SK-N-SH (cell line): ENCODE measurements at regions not wholly inside any gene's neighbourhood (a gene's known extent, or its start where the extent isn't known, plus 50 kb on each side); places are given as distances from the start of the nearest gene placed in this dataset.

Source experiments
- CTCF ChIA-PET: fragments of 300-600, 350-600 bp; formaldehyde crosslinking; extraction: SDS; loops from one replicate; lab custom pipeline; 2021; lab: Yijun Ruan, JAX
- POLR2A ChIA-PET: fragments of 350-600 bp; sonication (Branson Sonifier 250); formaldehyde crosslinking; extraction: SDS; loops from one replicate; lab custom pipeline; 2020; ENCODE audit warnings: antibody characterized with exemption, inconsistent platforms; lab: Yijun Ruan, JAX
- DNase-seq: peaks from one replicate; pipeline ENCODE4 v3.0.0; 2012
- H2AFZ ChIP-seq: fragments of 200-600 bp; sonication (generic); 2 replicates; pipeline ENCODE4 v1.8.1; 2016; ENCODE audit warnings: antibody characterized with exemption, mild to moderate bottlenecking, low read depth
- H3F3A ChIP-seq: fragments of 200-600 bp; sonication (generic); replicated peaks from 2 replicates; pipeline ENCODE3; 2016; ENCODE audit warnings: antibody characterized with exemption, mild to moderate bottlenecking; ENCODE audit not compliant: insufficient read depth
- H3K27ac ChIP-seq, 2 experiments: fragments of 200-500 bp in 1 of 2; fragments of 200-600 bp in 1 of 2; sonication (Bioruptor generic) in 1 of 2; sonication (generic), shearing (Covaris generic) in 1 of 2; 2 replicates each; pipeline versions ENCODE4 v1.5.1 to v1.6.1; 2014 to 2016; ENCODE audit warnings: low read depth in 2 of 2, inconsistent platforms in 1 of 2, low read length in 1 of 2, mild to moderate bottlenecking in 1 of 2, mixed read lengths in 1 of 2
- H3K27me3 ChIP-seq: fragments of 200-600 bp; sonication (generic), shearing (Covaris generic); 2 replicates; pipeline ENCODE4 v1.6.1; 2016; ENCODE audit warnings: mixed run types; ENCODE audit not compliant: insufficient read depth
- H3K36me3 ChIP-seq, 2 experiments: fragments of 200-500 bp in 1 of 2; fragments of 200-600 bp in 1 of 2; sonication (Bioruptor generic) in 1 of 2; sonication (generic) in 1 of 2; replicated peaks in 1 of 2; 2 replicates each; pipeline versions ENCODE3 to v1.5.1; 2014 to 2016; ENCODE audit warnings: low read length in 1 of 2, mild to moderate bottlenecking in 1 of 2; ENCODE audit not compliant: insufficient read depth in 2 of 2, control insufficient read depth in 1 of 2
- H3K4me1 ChIP-seq, 2 experiments: fragments of 200-500 bp in 1 of 2; fragments of 200-600 bp in 1 of 2; sonication (Bioruptor generic) in 1 of 2; sonication (generic), shearing (Covaris generic) in 1 of 2; 2 replicates each; pipeline versions ENCODE4 v1.5.1 to v1.6.1; 2014 to 2016; ENCODE audit warnings: low read depth in 1 of 2, low read length in 1 of 2, mixed run types in 1 of 2; ENCODE audit not compliant: insufficient read depth in 2 of 2, control insufficient read depth in 1 of 2
- H3K4me2 ChIP-seq: fragments of 200-600 bp; sonication (generic), shearing (Covaris generic); 2 replicates; pipeline ENCODE4 v1.6.1; 2017; ENCODE audit warnings: mixed run types
- H3K4me3 ChIP-seq, 2 experiments: fragments of 200-500 bp in 1 of 2; fragments of 200-600 bp in 1 of 2; sonication (Bioruptor generic) in 1 of 2; sonication (generic), shearing (Covaris generic) in 1 of 2; 2 replicates each; pipeline versions ENCODE4 v1.5.1 to v1.8.1; 2014 to 2016; ENCODE audit warnings: low read depth in 2 of 2, inconsistent platforms in 1 of 2, low read length in 1 of 2, mild to moderate bottlenecking in 1 of 2, mixed read lengths in 1 of 2, moderate library complexity in 1 of 2
- H3K79me2 ChIP-seq: fragments of 200-600 bp; sonication (generic); 2 replicates; pipeline ENCODE4 v1.8.1; 2017; ENCODE audit warnings: mild to moderate bottlenecking; ENCODE audit not compliant: insufficient read depth
- H3K9ac ChIP-seq: fragments of 200-600 bp; sonication (generic); 2 replicates; pipeline ENCODE4 v1.6.1; 2017; ENCODE audit warnings: mixed run types
- H3K9me2 ChIP-seq: fragments of 200-600 bp; sonication (generic); 2 replicates; pipeline ENCODE4 v1.6.1; 2017; ENCODE audit warnings: mixed run types
- H3K9me3 ChIP-seq: fragments of 200-600 bp; sonication (generic); 2 replicates; pipeline ENCODE4 v1.6.1; 2017; ENCODE audit warnings: mixed run types, mild to moderate bottlenecking, moderate library complexity
- H4K20me1 ChIP-seq: fragments of 200-600 bp; sonication (generic); 2 replicates; pipeline ENCODE4 v1.6.1; 2017; ENCODE audit warnings: mild to moderate bottlenecking, mixed run types; ENCODE audit not compliant: insufficient read depth
- CTCF ChIP-seq: fragments of 200-600 bp; sonication (generic); IDR thresholded peaks from 2 replicates; pipeline ENCODE4 v1.6.1; 2017; ENCODE audit warnings: antibody characterized with exemption, mild to moderate bottlenecking, moderate library complexity
- EP300 ChIP-seq, 2 experiments: IDR thresholded peaks; 2 replicates each; pipeline versions ENCODE4 v1.4.0 to v1.6.1; 2012; ENCODE audit warnings: borderline replicate concordance in 1 of 2, low read depth in 1 of 2, low read length in 1 of 2
- FOXJ3 ChIP-seq: sonication (generic); formaldehyde crosslinking; IDR thresholded peaks from 2 replicates; pipeline ENCODE4 v1.5.1; 2020; ENCODE audit warnings: mild to moderate bottlenecking, missing genetic modification reagents
- GABPA ChIP-seq: IDR thresholded peaks from 2 replicates; pipeline ENCODE4 v1.4.0; 2012; ENCODE audit warnings: low read depth, mild to moderate bottlenecking
- NFIC ChIP-seq: IDR thresholded peaks from 2 replicates; pipeline ENCODE4 v1.4.0; 2012; ENCODE audit warnings: borderline replicate concordance
- NRF1 ChIP-seq: IDR thresholded peaks from 2 replicates; pipeline ENCODE4 v1.6.1; 2012; ENCODE audit warnings: low read depth, mild to moderate bottlenecking, low read length
- PBX3 ChIP-seq: IDR thresholded peaks from 2 replicates; pipeline ENCODE4; 2012
- RAD21 ChIP-seq: IDR thresholded peaks from 2 replicates; pipeline ENCODE4 v1.6.1; 2012; ENCODE audit warnings: mild to moderate bottlenecking, low read length
- RFX5 ChIP-seq: IDR thresholded peaks from 2 replicates; pipeline ENCODE4 v1.6.1; 2012; ENCODE audit warnings: mild to moderate bottlenecking, improper control_type of control experiment, low read length
- SMC3 ChIP-seq: IDR thresholded peaks from 2 replicates; pipeline ENCODE4 v1.6.1; 2012; ENCODE audit warnings: low read depth, low read length, improper control_type of control experiment
- TEAD4 ChIP-seq: IDR thresholded peaks from 2 replicates; pipeline ENCODE4 v1.4.0; 2012; ENCODE audit warnings: mild to moderate bottlenecking, borderline replicate concordance; ENCODE audit not compliant: insufficient read depth
- USF1 ChIP-seq: IDR thresholded peaks from 2 replicates; pipeline ENCODE4 v1.4.0; 2012; ENCODE audit warnings: low read depth, borderline replicate concordance
- YY1 ChIP-seq: IDR thresholded peaks from 2 replicates; pipeline ENCODE4 v1.4.0; 2012; ENCODE audit warnings: low read depth, mild to moderate bottlenecking
- WGBS: methylation state at CpG from one replicate; pipeline ENCODE4 v1.1.6; 2017; ENCODE audit warnings: low lambda C conversion rate; 5-methylcytosine and 5-hydroxymethylcytosine counted together
- TF ChIP-seq, protein P1 (sequence below): IDR thresholded peaks from 2 replicates; pipeline ENCODE4 v1.6.1; 2012; ENCODE audit warnings: mild to moderate bottlenecking, low read depth, low read length, moderate library complexity
- TF ChIP-seq, protein P2 (sequence below): fragments of 150-350 bp; IDR thresholded peaks from 2 replicates; pipeline ENCODE4 v1.6.1; 2016; ENCODE audit warnings: mild to moderate bottlenecking, low read depth, low read length

GRCh38 chr7:114765331-114766040, 156.4 kb upstream of the MDFIC start:
- Histone ChIP-seq H2AFZ (no peak overlapping the region), H3K79me2 (no peaks in the 10 kb centered on the region), H3K9ac (no peak overlapping the region), H3K27ac (no peak overlapping the region), H3K4me1 (no peaks in the 10 kb centered on the region), H3K4me2 (no peak overlapping the region), H3K27me3 (no peaks in the 10 kb centered on the region), H3K36me3 (no peaks in the 10 kb centered on the region), H3F3A (no peaks in the 10 kb centered on the region), H4K20me1 (no peaks in the 10 kb centered on the region), H3K9me3 (no peaks in the 10 kb centered on the region), H3K9me2 (no peaks in the 10 kb centered on the region), H3K4me3 (no peak overlapping the region)
- 4% methylated on average over 2 of the region's 2 CpGs for WGBS
- TF ChIP-seq CTCF (no peak), FOXJ3 (no peak), EP300 (IDR thresholded peaks at IDR 0.05; ENCODE audit: borderline replicate concordance in 1 of 2, low read depth in 1 of 2, low read length in 1 of 2) (no peak), RAD21 (no peak), YY1 (no peak), GABPA (no peak), NRF1 (no peak), TEAD4 (no peak), RFX5 (no peak), PBX3 (no peak), NFIC (no peak), SMC3 (no peak), USF1 (no peak)
- TF ChIP-seq, protein P1, sequence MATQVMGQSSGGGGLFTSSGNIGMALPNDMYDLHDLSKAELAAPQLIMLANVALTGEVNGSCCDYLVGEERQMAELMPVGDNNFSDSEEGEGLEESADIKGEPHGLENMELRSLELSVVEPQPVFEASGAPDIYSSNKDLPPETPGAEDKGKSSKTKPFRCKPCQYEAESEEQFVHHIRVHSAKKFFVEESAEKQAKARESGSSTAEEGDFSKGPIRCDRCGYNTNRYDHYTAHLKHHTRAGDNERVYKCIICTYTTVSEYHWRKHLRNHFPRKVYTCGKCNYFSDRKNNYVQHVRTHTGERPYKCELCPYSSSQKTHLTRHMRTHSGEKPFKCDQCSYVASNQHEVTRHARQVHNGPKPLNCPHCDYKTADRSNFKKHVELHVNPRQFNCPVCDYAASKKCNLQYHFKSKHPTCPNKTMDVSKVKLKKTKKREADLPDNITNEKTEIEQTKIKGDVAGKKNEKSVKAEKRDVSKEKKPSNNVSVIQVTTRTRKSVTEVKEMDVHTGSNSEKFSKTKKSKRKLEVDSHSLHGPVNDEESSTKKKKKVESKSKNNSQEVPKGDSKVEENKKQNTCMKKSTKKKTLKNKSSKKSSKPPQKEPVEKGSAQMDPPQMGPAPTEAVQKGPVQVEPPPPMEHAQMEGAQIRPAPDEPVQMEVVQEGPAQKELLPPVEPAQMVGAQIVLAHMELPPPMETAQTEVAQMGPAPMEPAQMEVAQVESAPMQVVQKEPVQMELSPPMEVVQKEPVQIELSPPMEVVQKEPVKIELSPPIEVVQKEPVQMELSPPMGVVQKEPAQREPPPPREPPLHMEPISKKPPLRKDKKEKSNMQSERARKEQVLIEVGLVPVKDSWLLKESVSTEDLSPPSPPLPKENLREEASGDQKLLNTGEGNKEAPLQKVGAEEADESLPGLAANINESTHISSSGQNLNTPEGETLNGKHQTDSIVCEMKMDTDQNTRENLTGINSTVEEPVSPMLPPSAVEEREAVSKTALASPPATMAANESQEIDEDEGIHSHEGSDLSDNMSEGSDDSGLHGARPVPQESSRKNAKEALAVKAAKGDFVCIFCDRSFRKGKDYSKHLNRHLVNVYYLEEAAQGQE, result no peak
- TF ChIP-seq, protein P2, sequence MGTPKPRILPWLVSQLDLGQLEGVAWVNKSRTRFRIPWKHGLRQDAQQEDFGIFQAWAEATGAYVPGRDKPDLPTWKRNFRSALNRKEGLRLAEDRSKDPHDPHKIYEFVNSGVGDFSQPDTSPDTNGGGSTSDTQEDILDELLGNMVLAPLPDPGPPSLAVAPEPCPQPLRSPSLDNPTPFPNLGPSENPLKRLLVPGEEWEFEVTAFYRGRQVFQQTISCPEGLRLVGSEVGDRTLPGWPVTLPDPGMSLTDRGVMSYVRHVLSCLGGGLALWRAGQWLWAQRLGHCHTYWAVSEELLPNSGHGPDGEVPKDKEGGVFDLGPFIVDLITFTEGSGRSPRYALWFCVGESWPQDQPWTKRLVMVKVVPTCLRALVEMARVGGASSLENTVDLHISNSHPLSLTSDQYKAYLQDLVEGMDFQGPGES, result no peak
- no peak for DNase-seq
- CTCF ChIA-PET, result no interaction called here
- POLR2A ChIA-PET, result no interaction called here
